ENCODE measurements at regions not wholly inside any gene's neighbourhood (a gene's known extent, or its start where the extent isn't known, plus 50 kb on each side); places are given as distances from the start of the nearest gene placed in this dataset.

DNA sequence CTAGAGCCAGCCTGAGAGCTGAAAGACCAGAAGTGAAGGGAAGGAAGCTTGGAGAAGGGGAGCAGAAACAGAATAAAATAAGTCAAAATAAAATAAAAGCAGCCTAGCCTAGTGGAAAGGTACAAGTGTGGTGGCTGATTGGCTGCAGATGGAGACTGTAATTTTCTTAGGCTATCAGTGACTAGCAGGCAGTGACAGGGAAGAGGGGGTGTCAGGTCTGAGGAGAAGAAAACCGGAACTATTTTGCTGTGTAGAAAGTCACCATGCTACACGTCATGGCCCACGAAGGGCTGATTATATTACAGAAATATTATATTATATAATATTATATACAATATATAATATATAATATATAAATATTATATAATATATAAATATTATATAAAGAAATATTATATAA lies 98.1 kb upstream of the TAF11L2 start (continued):
- TF ChIP-seq NR2C2 (CRISPR knock-in tag; IDR thresholded peaks at IDR 0.05) (no peak), NR2C2 (tag; IDR thresholded peaks at IDR 0.05) (no peak), EP300 (IDR thresholded peaks at IDR 0.05; ENCODE audit: low read length) (peak; percentile 32; the same call in 1 of the 2 replicates), XRCC5 (IDR thresholded peaks at IDR 0.05; ENCODE audit: low read depth, low read length) (no peak), CREM (IDR thresholded peaks at IDR 0.05; ENCODE audit: low read depth) (peak; percentile 63; the same call in 1 of the 2 replicates), ZNF24 (IDR thresholded peaks at IDR 0.05) (no peak), TARDBP (IDR thresholded peaks at IDR 0.05) (no peak), ZNF347 (CRISPR knock-in tag; IDR thresholded peaks at IDR 0.05; ENCODE audit: low read depth) (no peak), KLF16 (IDR thresholded peaks at IDR 0.05) (peak; percentile 53; the same call in 1 of the 2 replicates), DIDO1 (tag; IDR thresholded peaks at IDR 0.05; ENCODE audit: low read depth) (no peak), BDP1 (IDR thresholded peaks at IDR 0.05; ENCODE audit: insufficient read depth, insufficient read length) (no peak), SIN3B (IDR thresholded peaks at IDR 0.05; ENCODE audit: low read depth) (no peak), ARID1B (IDR thresholded peaks at IDR 0.05) (peak; percentile 69; the same call in 1 of the 2 replicates), CBFB (CRISPR knock-in tag; IDR thresholded peaks at IDR 0.05) (no peak), ZNF766 (CRISPR knock-in tag; conservative IDR thresholded peaks at IDR 0.05) (no peak), FOXJ3 (CRISPR knock-in tag; IDR thresholded peaks at IDR 0.05) (no peak)
- TF ChIP-seq, protein P1, sequence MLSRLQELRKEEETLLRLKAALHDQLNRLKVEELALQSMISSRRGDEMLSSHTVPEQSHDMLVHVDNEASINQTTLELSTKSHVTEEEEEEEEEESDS (CRISPR knock-in tag; IDR thresholded peaks at IDR 0.05), result no peak
- TF ChIP-seq, protein P2, sequence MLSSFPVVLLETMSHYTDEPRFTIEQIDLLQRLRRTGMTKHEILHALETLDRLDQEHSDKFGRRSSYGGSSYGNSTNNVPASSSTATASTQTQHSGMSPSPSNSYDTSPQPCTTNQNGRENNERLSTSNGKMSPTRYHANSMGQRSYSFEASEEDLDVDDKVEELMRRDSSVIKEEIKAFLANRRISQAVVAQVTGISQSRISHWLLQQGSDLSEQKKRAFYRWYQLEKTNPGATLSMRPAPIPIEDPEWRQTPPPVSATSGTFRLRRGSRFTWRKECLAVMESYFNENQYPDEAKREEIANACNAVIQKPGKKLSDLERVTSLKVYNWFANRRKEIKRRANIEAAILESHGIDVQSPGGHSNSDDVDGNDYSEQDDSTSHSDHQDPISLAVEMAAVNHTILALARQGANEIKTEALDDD (IDR thresholded peaks at IDR 0.05), result peak; percentile 45
- TF ChIP-seq, protein P3, sequence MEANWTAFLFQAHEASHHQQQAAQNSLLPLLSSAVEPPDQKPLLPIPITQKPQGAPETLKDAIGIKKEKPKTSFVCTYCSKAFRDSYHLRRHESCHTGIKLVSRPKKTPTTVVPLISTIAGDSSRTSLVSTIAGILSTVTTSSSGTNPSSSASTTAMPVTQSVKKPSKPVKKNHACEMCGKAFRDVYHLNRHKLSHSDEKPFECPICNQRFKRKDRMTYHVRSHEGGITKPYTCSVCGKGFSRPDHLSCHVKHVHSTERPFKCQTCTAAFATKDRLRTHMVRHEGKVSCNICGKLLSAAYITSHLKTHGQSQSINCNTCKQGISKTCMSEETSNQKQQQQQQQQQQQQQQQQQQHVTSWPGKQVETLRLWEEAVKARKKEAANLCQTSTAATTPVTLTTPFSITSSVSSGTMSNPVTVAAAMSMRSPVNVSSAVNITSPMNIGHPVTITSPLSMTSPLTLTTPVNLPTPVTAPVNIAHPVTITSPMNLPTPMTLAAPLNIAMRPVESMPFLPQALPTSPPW (CRISPR knock-in tag; IDR thresholded peaks at IDR 0.05), result peak; percentile 64; the same call in 1 of the 2 replicates
- TF ChIP-seq, protein P4, sequence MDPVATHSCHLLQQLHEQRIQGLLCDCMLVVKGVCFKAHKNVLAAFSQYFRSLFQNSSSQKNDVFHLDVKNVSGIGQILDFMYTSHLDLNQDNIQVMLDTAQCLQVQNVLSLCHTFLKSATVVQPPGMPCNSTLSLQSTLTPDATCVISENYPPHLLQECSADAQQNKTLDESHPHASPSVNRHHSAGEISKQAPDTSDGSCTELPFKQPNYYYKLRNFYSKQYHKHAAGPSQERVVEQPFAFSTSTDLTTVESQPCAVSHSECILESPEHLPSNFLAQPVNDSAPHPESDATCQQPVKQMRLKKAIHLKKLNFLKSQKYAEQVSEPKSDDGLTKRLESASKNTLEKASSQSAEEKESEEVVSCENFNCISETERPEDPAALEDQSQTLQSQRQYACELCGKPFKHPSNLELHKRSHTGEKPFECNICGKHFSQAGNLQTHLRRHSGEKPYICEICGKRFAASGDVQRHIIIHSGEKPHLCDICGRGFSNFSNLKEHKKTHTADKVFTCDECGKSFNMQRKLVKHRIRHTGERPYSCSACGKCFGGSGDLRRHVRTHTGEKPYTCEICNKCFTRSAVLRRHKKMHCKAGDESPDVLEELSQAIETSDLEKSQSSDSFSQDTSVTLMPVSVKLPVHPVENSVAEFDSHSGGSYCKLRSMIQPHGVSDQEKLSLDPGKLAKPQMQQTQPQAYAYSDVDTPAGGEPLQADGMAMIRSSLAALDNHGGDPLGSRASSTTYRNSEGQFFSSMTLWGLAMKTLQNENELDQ (CRISPR knock-in tag; IDR thresholded peaks at IDR 0.05; ENCODE audit: borderline replicate concordance), result no peak

Measured in K562 (cell line).